Epithelial cell of esophagus (primary cell): ENCODE measurements at regions not wholly inside any gene's neighbourhood (a gene's known extent, or its start where the extent isn't known, plus 50 kb on each side); places are given as distances from the start of the nearest gene placed in this dataset.

Experiments used
- DNase-seq: peaks from one replicate; pipeline ENCODE4 v3.0.0; 2010; ENCODE audit warnings: low read depth
- H3K4me3 ChIP-seq: 2 replicates; pipeline ENCODE4 v1.5.1; 2011; ENCODE audit warnings: mild to moderate bottlenecking, low read length, control low read depth
- CTCF ChIP-seq: IDR thresholded peaks from 2 replicates; pipeline ENCODE4 v1.5.1; 2011; ENCODE audit warnings: low read depth, mild to moderate bottlenecking, low read length, control low read depth, inconsistent platforms; ENCODE audit not compliant: insufficient read depth; ENCODE audit errors: missing control alignments

GRCh38 chr17:54405826-54406225 is 494.8 kb upstream of the TOM1L1 start:
- peak; percentile 33 for DNase-seq
- no peak overlapping the region for H3K4me3 ChIP-seq
- no peak for TF ChIP-seq CTCF

- no peak overlapping the region for H3K4me3 ChIP-seq
- DNase-seq: peak; percentile 73
- no peak for TF ChIP-seq CTCF
These were observed 491.9 kb upstream of the TOM1L1 start for GRCh38 chr17:54408731-54409130.

GRCh38 chr17:54418467-54418866 is 482.2 kb upstream of the TOM1L1 start:
- no peak for DNase-seq
- no peak overlapping the region for H3K4me3 ChIP-seq
- no peak for TF ChIP-seq CTCF

- no peak for DNase-seq
- no peak for TF ChIP-seq CTCF
- no peak overlapping the region for H3K4me3 ChIP-seq
These were observed 475.0 kb upstream of the TOM1L1 start for GRCh38 chr17:54425671-54426070.

- peak; percentile 62 for DNase-seq
- TF ChIP-seq CTCF: peak; percentile 75
These were observed 474.3 kb upstream of the TOM1L1 start for GRCh38 chr17:54426296-54426886.

GRCh38 chr17:54435966-54436365 is 464.7 kb upstream of the TOM1L1 start:
- no peak overlapping the region for H3K4me3 ChIP-seq
- no peak for DNase-seq
- no peak for TF ChIP-seq CTCF

More at GRCh38 chr17:54426296-54426886, 474.3 kb upstream of the TOM1L1 start:
- no peak overlapping the region for H3K4me3 ChIP-seq

- no peak for TF ChIP-seq CTCF
- no peak for DNase-seq
- H3K4me3 ChIP-seq: no peak overlapping the region
These were observed 460.8 kb upstream of the TOM1L1 start for GRCh38 chr17:54439816-54440215.
